Ishikawa (cell line): ENCODE measurements at regions not wholly inside any gene's neighbourhood (a gene's known extent, or its start where the extent isn't known, plus 50 kb on each side); places are given as distances from the start of the nearest gene placed in this dataset.

Experiments
- CEBPB ChIP-seq: IDR thresholded peaks from 2 replicates; pipeline ENCODE4 v1.6.1; 2012
- EGR1 ChIP-seq: IDR thresholded peaks from 2 replicates; pipeline ENCODE4 v1.6.1; 2012
- EP300 ChIP-seq: IDR thresholded peaks from 2 replicates; pipeline ENCODE4 v1.6.1; 2012; ENCODE audit warnings: borderline replicate concordance
- FOXM1 ChIP-seq: IDR thresholded peaks from 2 replicates; pipeline ENCODE4 v1.6.1; 2012; ENCODE audit warnings: low read depth, borderline replicate concordance
- MAX ChIP-seq: IDR thresholded peaks from 2 replicates; pipeline ENCODE4 v1.6.1; 2012
- NFIC ChIP-seq: IDR thresholded peaks from 2 replicates; pipeline ENCODE4 v1.6.1; 2012
- RAD21 ChIP-seq: IDR thresholded peaks from 2 replicates; pipeline ENCODE4 v1.6.1; 2012; ENCODE audit warnings: low read depth
- TAF1 ChIP-seq: IDR thresholded peaks from 2 replicates; pipeline ENCODE4 v1.6.1; 2012; ENCODE audit warnings: low read depth, mild to moderate bottlenecking
- YY1 ChIP-seq: IDR thresholded peaks from 2 replicates; pipeline ENCODE4 v1.6.1; 2012; ENCODE audit warnings: low read depth
- TF ChIP-seq, protein P1 (sequence below): IDR thresholded peaks from 2 replicates; pipeline ENCODE4 v1.6.1; 2012

DNA sequence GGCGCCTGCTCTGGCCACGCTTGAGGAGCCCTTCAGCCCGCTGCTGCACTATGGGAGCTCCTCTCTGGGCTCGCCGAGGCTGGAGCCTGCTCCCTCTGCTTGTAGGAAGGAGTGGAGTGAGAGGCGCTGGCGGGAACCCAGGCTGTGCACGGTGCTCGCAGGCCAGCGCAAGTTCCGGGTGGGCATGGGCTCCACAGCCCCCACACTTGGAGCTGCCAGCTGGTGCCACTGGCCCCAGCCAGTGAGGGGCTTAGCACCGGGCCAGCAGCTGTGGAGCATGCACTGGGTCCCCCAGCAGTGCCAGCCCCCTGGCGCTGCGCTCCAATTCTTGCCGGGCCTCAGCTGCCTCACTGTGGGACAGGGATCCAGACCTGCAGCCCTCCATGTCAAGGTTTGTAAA lies 122.1 kb upstream of the CD180 start:
- TF ChIP-seq MAX = no peak
- TF ChIP-seq TAF1 = no peak
- no peak for TF ChIP-seq YY1
- no peak for TF ChIP-seq EP300
- TF ChIP-seq RAD21 = no peak
- no peak for TF ChIP-seq CEBPB
- TF ChIP-seq FOXM1 = no peak
- TF ChIP-seq NFIC = no peak
- TF ChIP-seq, protein P1, sequence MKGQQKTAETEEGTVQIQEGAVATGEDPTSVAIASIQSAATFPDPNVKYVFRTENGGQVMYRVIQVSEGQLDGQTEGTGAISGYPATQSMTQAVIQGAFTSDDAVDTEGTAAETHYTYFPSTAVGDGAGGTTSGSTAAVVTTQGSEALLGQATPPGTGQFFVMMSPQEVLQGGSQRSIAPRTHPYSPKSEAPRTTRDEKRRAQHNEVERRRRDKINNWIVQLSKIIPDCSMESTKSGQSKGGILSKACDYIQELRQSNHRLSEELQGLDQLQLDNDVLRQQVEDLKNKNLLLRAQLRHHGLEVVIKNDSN = no peak
- no peak for TF ChIP-seq EGR1
